ENCODE measurements at regions not wholly inside any gene's neighbourhood (a gene's known extent, or its start where the extent isn't known, plus 50 kb on each side); places are given as distances from the start of the nearest gene placed in this dataset.

- Histone ChIP-seq H3K27me3 (ENCODE audit: control insufficient read depth in 1 of 2, insufficient read depth in 2 of 2, low read length in 2 of 2) (peaks cover 1 to 9% of the 10 kb centered on the region in 2 experiments; a peak in 3 of 5 replicates), H4K20me1 (ENCODE audit: insufficient read depth, low read length) (no peaks in the 10 kb centered on the region), H3K4me1 (ENCODE audit: insufficient read depth, low read length) (peaks cover 34% of the 10 kb centered on the region), H3K9ac (ENCODE audit: insufficient read depth, low read depth, low read length) (no peak overlapping the region), H3K27ac (ENCODE audit: extremely low read length, insufficient read depth, low read length) (no peak overlapping the region), H2AFZ (ENCODE audit: low read length) (no peak overlapping the region), H3K4me2 (ENCODE audit: low read depth, low read length) (no peak overlapping the region), H3K36me3 (replicated peaks in 1 of 2; ENCODE audit: control insufficient read depth in 1 of 2, insufficient read depth in 2 of 2, low read length in 2 of 2) (no peaks in the 10 kb centered on the region), H3K4me3 (replicated peaks in 1 of 3; ENCODE audit: insufficient read depth in 1 of 3, low read depth in 2 of 3, low read length in 3 of 3) (no peak overlapping the region), H3K79me2 (ENCODE audit: insufficient read depth, low read length) (no peaks in the 10 kb centered on the region), H3K9me3 (ENCODE audit: low read length) (no peaks in the 10 kb centered on the region)
- POLR2A ChIA-PET = no interaction called here
- DNase-seq (ENCODE audit: low spot score) = no peak
- intact Hi-C loops (cut with micrococcal nuclease; ENCODE audit: unreplicated experiment) = loop anchor here (10.0 kb wide), 1 partner anchor 435 kb away; no protein-coding TSS in a partner anchor
- ATAC-seq = no peak
- no TSS peak for BruUV-seq (replicated peaks)
- 70% methylated on average over 7 of the region's 7 CpGs for WGBS (ENCODE audit: low lambda C conversion rate)
- in situ Hi-C loops (cut with HindIII; ENCODE audit: extremely low pct_ligation_motif_present, low pct_unique_long_range_greater_than_20kb) = no loop called here
- TF ChIP-seq SATB2 (CRISPR knock-in tag; IDR thresholded peaks at IDR 0.05) (no peak), BORCS8-MEF2B (CRISPR knock-in tag; IDR thresholded peaks at IDR 0.05) (no peak), ARNTL (CRISPR knock-in tag; IDR thresholded peaks at IDR 0.05) (no peak), ZNF431 (CRISPR knock-in tag; IDR thresholded peaks at IDR 0.05; ENCODE audit: borderline replicate concordance, low read depth) (no peak), ZNF781 (CRISPR knock-in tag; IDR thresholded peaks at IDR 0.05; ENCODE audit: borderline replicate concordance, not compliant biosample characterization) (no peak), ZNF766 (CRISPR knock-in tag; IDR thresholded peaks at IDR 0.05; ENCODE audit: borderline replicate concordance) (no peak), RELA (CRISPR knock-in tag; IDR thresholded peaks at IDR 0.05) (no peak), FOXP1 (IDR thresholded peaks at IDR 0.05) (no peak), FOXP1 (CRISPR knock-in tag; IDR thresholded peaks at IDR 0.05) (no peak), KDM4B (CRISPR knock-in tag; IDR thresholded peaks at IDR 0.05) (no peak), PCBP2 (optimal IDR thresholded peaks at IDR 0.05; ENCODE audit: low read depth, low read length, poor library complexity, severe bottlenecking) (no peak), KDM5B (CRISPR knock-in tag; IDR thresholded peaks at IDR 0.05; ENCODE audit: borderline replicate concordance) (no peak), CSRNP1 (CRISPR knock-in tag; IDR thresholded peaks at IDR 0.05) (no peak), BCL3 (CRISPR knock-in tag; IDR thresholded peaks at IDR 0.05) (no peak), ZNF775 (CRISPR knock-in tag; IDR thresholded peaks at IDR 0.05; ENCODE audit: borderline replicate concordance) (no peak), ZNF430 (CRISPR knock-in tag; IDR thresholded peaks at IDR 0.05) (no peak), AFF4 (CRISPR knock-in tag; IDR thresholded peaks at IDR 0.05) (no peak), MAFG (CRISPR knock-in tag; IDR thresholded peaks at IDR 0.05) (no peak), ESRRA (CRISPR knock-in tag; IDR thresholded peaks at IDR 0.05; ENCODE audit: low read depth) (no peak), ZNF34 (CRISPR knock-in tag; IDR thresholded peaks at IDR 0.05; ENCODE audit: borderline replicate concordance) (no peak)
- no peak for FAIRE-seq
- CTCF ChIA-PET (ENCODE audit: low intra/inter-chr PET ratio, low total read pairs) = no interaction called here
Measured at GRCh38 chr12:116429826-116430360, 129.3 kb upstream of the MAP1LC3B2 start.
